GM12872 (cell line): ENCODE measurements at regions not wholly inside any gene's neighbourhood (a gene's known extent, or its start where the extent isn't known, plus 50 kb on each side); places are given as distances from the start of the nearest gene placed in this dataset.

Experiments
- CTCF ChIP-seq: IDR thresholded peaks from 3 replicates; pipeline ENCODE4 v1.5.1; 2011; ENCODE audit warnings: low read depth, mild to moderate bottlenecking, low read length, moderate library complexity; ENCODE audit not compliant: insufficient read depth

DNA sequence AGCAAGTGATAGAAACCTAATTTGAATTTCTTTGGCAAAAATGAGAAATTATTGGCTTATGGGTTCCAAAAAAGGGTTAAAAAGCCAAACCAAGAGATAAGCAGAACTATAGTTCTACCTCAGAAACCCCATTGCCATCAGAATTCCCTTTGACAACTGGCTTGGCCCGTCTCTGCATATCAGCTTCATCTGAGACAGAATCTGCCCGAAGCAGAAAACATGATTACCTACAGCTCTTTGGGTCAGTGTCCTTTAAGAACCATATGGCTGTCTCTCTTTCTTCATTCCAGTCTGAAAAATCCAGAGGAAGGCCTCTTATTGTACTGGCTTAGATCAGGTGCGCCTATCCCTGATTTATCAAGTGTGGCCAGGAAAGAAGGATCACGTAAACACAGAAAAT, 49.8 kb upstream of the AGPS start:
- no peak for TF ChIP-seq CTCF
